ENCODE measurements at regions not wholly inside any gene's neighbourhood (a gene's known extent, or its start where the extent isn't known, plus 50 kb on each side); places are given as distances from the start of the nearest gene placed in this dataset.
"Not testable (repeated sequence)": the region's sequence is repeated elsewhere in the genome, so short reads cannot be mapped to it uniquely, and the experiment has no call there.

- not testable (repeated sequence) for DNase-seq (ENCODE audit: low read depth); H3K4me3 ChIP-seq (ENCODE audit: control insufficient read depth, low read depth, low read length)
Observed at GRCh38 chr1:145553795-145554194, 54.0 kb upstream of the GPR89A start.

DNA sequence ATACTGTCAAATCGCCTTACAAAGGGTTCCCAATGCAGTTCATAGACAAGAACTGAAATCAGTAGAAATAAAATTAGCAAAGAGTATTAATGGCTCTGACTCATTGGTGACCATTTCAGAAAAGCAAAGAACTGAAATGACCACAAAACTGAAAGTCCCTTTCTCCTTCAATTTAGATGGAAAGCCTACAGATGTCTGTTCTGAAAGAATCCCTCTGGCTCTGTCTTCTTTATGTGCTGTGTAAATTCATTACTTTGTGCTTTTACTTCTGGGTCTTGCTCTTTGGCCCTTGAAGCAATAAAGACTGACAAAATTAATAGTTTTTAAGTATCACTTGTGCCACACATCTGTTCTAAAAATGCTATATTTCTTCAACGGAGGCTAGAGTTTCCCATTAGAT is 62.7 kb upstream of the GPR89A start:
- no peak for DNase-seq (ENCODE audit: low read depth)
- no peak for TF ChIP-seq CTCF (IDR thresholded peaks at IDR 0.05; ENCODE audit: control insufficient read depth, insufficient read depth, low read depth, low read length, missing control alignments)
- H3K4me3 ChIP-seq (ENCODE audit: control insufficient read depth, low read depth, low read length): no peak overlapping the region

DNA sequence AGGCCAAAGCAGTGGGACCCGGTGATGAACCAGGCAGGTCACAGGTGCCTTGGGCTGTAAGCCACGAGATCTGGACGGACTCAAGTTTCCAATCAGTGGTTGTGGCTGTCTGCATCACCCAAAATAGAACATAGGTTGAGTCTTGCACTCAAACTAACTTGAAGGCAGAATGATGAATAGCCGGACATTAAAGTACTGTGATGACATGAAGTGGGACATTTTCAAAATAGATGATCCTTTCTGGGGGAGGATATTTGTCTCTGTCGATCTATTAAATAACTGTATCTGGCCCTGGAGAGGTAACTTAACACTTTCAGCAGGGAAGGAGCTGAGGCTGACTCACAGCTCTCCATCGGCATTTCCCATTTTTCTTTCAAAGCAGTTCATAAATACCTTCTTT is 66.1 kb upstream of the GPR89A start:
- not testable (repeated sequence) for DNase-seq (ENCODE audit: low read depth)
- H3K4me3 ChIP-seq (ENCODE audit: control insufficient read depth, low read depth, low read length): peak overlapping the region; percentile 30

DNA sequence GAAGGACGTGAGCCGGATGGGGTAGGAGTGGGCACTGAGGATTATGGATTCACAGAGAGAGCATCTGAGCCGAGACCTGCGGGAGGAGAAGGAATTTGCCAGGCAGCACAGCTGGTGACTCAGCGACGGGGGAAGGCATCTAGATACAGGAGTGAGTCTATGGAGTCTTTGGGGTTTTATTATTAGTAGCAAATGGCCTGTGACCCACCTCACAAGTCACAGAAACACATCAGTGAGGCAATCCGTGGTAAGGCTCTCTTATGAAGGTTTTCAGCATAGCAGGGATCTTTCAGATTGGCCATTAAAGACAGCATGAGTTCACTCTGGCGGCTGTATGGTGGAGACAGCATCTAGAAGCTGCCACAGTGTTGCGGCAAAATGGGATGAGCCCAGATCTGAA is 66.5 kb upstream of the GPR89A start:
- DNase-seq (ENCODE audit: low read depth): peak; percentile 71
- peak overlapping the region; percentile 30 for H3K4me3 ChIP-seq (ENCODE audit: control insufficient read depth, low read depth, low read length)

GRCh38 chr1:145538118-145538882 is 69.5 kb upstream of the GPR89A start:
- H3K4me3 ChIP-seq (ENCODE audit: control insufficient read depth, low read depth, low read length): not testable (repeated sequence)
- DNase-seq (ENCODE audit: low read depth): peak; percentile 84

- DNase-seq (ENCODE audit: low read depth); H3K4me3 ChIP-seq (ENCODE audit: control insufficient read depth, low read depth, low read length): not testable (repeated sequence)
Observed at GRCh38 chr1:145537003-145537402, 70.8 kb upstream of the GPR89A start.

- H3K4me3 ChIP-seq (ENCODE audit: control insufficient read depth, low read depth, low read length): not testable (repeated sequence)
- DNase-seq (ENCODE audit: low read depth): peak; percentile 38
Observed at GRCh38 chr1:145535461-145535860, 72.3 kb upstream of the GPR89A start.

- DNase-seq (ENCODE audit: low read depth); H3K4me3 ChIP-seq (ENCODE audit: control insufficient read depth, low read depth, low read length): not testable (repeated sequence)
Observed at GRCh38 chr1:145528068-145528564, 79.7 kb upstream of the GPR89A start.

- not testable (repeated sequence) for H3K4me3 ChIP-seq (ENCODE audit: control insufficient read depth, low read depth, low read length); DNase-seq (ENCODE audit: low read depth)
Observed at GRCh38 chr1:145520159-145520558, 87.6 kb upstream of the GPR89A start.

DNA sequence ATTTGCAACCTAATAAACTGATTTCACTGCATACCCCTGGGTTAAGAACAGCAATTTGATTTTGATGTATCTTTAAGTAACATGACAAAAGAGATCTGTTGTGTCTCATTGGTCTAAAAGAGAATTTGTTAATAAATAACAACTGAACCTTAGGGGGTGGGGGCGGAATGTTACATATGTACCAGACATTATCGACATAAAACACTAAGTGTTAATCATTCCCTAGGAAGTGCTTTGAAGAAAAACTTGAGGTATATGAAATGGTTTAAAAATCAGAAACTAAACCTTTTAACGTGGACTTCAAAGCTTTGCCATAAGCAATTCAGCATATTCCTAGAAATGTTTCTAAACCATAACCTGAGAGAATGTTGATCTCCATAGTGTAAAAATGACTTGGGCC is 88.5 kb upstream of the GPR89A start:
- not testable (repeated sequence) for H3K4me3 ChIP-seq (ENCODE audit: control insufficient read depth, low read depth, low read length); DNase-seq (ENCODE audit: low read depth)

GRCh38 chr1:145513017-145513416 is 87.6 kb upstream of the NBPF20 start:
- not testable (repeated sequence) for H3K4me3 ChIP-seq (ENCODE audit: control insufficient read depth, low read depth, low read length); DNase-seq (ENCODE audit: low read depth)

GRCh38 chr1:145508053-145508452 is 82.7 kb upstream of the NBPF20 start:
- not testable (repeated sequence) for DNase-seq (ENCODE audit: low read depth)

GRCh38 chr1:145505663-145506647 is 80.6 kb upstream of the NBPF20 start:
- H3K4me3 ChIP-seq (ENCODE audit: control insufficient read depth, low read depth, low read length); DNase-seq (ENCODE audit: low read depth): not testable (repeated sequence)

More at GRCh38 chr1:145508053-145508452, 82.7 kb upstream of the NBPF20 start:
- not testable (repeated sequence) for H3K4me3 ChIP-seq (ENCODE audit: control insufficient read depth, low read depth, low read length)

DNA sequence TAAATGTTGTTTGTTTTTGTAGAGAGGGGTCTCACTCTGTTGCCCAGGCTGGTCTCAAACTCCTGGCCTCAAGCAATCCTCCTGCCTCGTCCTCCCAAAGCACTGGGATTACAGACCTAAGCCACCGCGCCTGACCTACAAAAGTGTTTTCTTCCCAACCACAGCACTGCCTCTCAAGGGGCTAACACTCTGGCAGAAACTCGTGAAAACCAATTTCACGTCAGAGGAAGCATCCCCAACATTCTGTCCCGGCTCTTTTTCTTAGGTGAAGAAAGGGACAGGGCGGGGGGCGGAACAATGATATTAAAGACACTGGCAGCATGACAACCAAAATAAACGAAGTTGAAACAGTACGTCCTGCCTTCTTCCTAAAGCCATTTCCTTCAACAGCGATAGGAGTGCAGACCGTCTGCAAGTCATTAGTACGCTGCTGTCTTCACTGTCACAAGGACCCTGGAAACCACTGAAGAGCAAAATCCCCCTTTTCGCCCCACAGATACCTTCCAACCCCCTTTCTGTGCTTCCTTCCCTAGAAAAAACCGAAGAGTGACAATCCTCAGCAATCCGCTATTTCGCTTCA is 79.5 kb upstream of the NBPF20 start:
- H3K4me3 ChIP-seq (ENCODE audit: control insufficient read depth, low read depth, low read length); DNase-seq (ENCODE audit: low read depth): not testable (repeated sequence)

- H3K4me3 ChIP-seq (ENCODE audit: control insufficient read depth, low read depth, low read length); DNase-seq (ENCODE audit: low read depth): not testable (repeated sequence)
Observed at GRCh38 chr1:145504310-145504709, 78.9 kb upstream of the NBPF20 start.

DNA sequence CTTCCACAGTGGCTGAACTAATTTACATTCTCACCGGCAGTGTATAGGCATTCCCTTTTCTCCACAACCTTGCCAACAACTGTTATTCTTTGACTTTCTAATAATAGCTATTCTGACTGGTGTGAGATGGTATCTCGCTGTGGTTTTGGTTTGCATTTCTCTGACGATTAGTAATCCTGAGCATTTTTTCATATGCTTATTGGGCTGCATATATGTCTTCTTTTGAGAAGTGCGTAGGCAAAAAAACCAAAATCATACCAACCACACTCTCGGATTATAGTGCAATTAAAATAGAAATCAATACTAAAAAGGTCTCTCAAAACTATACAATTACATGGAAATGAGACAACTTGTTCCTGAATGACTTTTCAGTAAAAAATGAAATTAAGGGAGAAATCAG is 74.8 kb upstream of the NBPF20 start:
- not testable (repeated sequence) for DNase-seq (ENCODE audit: low read depth); H3K4me3 ChIP-seq (ENCODE audit: control insufficient read depth, low read depth, low read length)

All from AG09309 (cell line).